Heart left ventricle (tissue), 13 donors: ENCODE measurements at regions not wholly inside any gene's neighbourhood (a gene's known extent, or its start where the extent isn't known, plus 50 kb on each side); places are given as distances from the start of the nearest gene placed in this dataset.

Experiments used
- POLR2A ChIP-seq, 2 donors: fragments of 450-650 bp; IDR thresholded peaks; one replicate each; pipeline ENCODE4 v1.6.1; 2017; ENCODE audit warnings: antibody characterized with exemption in 2 of 2, mild to moderate bottlenecking in 2 of 2, moderate library complexity in 2 of 2
- TF ChIP-seq, protein P1 (sequence below), 12 donors: fragments of 200-600 bp; sonication (generic) in 4 of 12; IDR thresholded peaks; one replicate each; pipeline versions ENCODE4 v1.5.0 to v1.8.0; 2018 to 2022; ENCODE audit warnings: antibody characterized with exemption in 12 of 12, mild to moderate bottlenecking in 5 of 12
- donor health status: ischemic (EF 13 %, LVEDD 7.1; RV severe dilation, severe dysfunction).
- donor health status: DM: no; HTN: yes; CAD: no.
- donor health status: DM: no; HTN: no; CAD: no.
- donor health status: ischemic (EF 25% LVEDD 6.9; RV normal size, moderate dysfunction).
- donor health status: ischemic (EF 25% LVEDD 5.7; RV mildly dilated, moderate dysfunction).
- donor health status: ischemic (EF 35%, LVEDD 5.7; RV mildly dilated, moderate dysfunction).
- donor health status: nonischemic (EF 11% LVEDD 7.7; RV severe dilation, severe dysfunction).
- donor health status: DM: yes; HTN: yes; CAD: no.
- donor health status: PGD.
- donor health status: ischemic (EF 29% LVEDD 5.4; RV normal size, mild dysfunction).
- donor health status: nonischemic (EF 23%, LVEDD 6.1; RV moderate dilation, normal function).

DNA sequence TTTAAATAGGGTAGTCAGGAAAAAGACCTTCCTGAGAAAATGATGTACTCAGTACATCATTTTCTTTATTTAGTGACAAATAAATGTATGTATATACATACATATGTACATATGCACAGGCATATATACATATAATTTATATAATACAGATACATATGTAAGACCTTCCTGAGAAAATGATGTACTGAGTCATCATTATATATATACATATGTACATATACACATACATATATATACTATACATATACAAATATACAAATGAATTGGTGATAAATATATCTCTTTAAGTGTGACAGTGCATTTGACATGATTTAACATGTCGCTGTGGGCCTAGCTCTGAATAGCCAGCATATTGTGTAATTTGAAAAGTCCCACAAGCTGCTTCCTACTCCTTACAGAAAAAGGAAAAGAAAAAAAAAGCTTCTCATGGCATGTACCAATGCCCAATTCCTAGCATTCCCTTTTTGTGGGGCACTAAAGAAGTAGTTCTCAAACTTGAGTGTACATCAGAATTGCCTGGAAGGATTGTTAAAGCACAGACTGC is 208.1 kb upstream of the UMPS start:
- TF ChIP-seq, protein P1, sequence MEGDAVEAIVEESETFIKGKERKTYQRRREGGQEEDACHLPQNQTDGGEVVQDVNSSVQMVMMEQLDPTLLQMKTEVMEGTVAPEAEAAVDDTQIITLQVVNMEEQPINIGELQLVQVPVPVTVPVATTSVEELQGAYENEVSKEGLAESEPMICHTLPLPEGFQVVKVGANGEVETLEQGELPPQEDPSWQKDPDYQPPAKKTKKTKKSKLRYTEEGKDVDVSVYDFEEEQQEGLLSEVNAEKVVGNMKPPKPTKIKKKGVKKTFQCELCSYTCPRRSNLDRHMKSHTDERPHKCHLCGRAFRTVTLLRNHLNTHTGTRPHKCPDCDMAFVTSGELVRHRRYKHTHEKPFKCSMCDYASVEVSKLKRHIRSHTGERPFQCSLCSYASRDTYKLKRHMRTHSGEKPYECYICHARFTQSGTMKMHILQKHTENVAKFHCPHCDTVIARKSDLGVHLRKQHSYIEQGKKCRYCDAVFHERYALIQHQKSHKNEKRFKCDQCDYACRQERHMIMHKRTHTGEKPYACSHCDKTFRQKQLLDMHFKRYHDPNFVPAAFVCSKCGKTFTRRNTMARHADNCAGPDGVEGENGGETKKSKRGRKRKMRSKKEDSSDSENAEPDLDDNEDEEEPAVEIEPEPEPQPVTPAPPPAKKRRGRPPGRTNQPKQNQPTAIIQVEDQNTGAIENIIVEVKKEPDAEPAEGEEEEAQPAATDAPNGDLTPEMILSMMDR (IDR thresholded peaks at IDR 0.05), result no peak
- TF ChIP-seq POLR2A (IDR thresholded peaks at IDR 0.05), result no peak
